ENCODE measurements at regions not wholly inside any gene's neighbourhood (a gene's known extent, or its start where the extent isn't known, plus 50 kb on each side); places are given as distances from the start of the nearest gene placed in this dataset.

DNA sequence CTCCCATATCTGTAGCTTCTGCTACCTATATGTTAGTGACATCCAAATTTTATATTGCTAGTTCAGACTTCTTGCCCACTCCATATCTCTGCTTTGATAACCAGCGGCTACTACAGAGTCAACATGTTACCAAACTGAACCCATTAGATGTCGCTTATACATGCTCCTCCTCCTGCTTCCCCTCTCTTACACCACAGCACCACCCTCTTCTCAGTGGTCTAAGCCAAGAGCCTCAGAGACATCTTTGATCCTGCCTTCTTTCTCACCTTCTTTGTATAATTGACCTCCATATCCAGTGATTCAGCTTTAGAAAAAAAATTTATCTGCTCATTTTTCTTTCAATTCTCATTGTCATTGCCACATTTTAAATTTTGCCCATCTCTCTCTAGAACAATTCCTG lies 408.2 kb upstream of the TLE4 start:
- POLR2A ChIA-PET (ENCODE audit: low non-redundant PET) = no interaction called here
- no peak for DNase-seq (ENCODE audit: low spot score)
- Histone ChIP-seq H3K4me1 (ENCODE audit: insufficient read depth, low read length, poor library complexity, severe bottlenecking) (no peaks in the 10 kb centered on the region), H3K4me3 (ENCODE audit: low read depth, low read length, poor library complexity, severe bottlenecking) (no peak overlapping the region), H3K27me3 (replicated peaks; ENCODE audit: insufficient read depth, low read depth, low read length, poor library complexity) (peaks cover 77% of the 10 kb centered on the region), H3K27ac (ENCODE audit: low read depth, low read length, poor library complexity, severe bottlenecking) (no peak overlapping the region), H3K9me3 (ENCODE audit: low read depth, low read length, poor library complexity, severe bottlenecking) (no peaks in the 10 kb centered on the region), H3K36me3 (ENCODE audit: insufficient read depth, low read length, poor library complexity, severe bottlenecking) (no peaks in the 10 kb centered on the region)
- TF ChIP-seq, protein P1, sequence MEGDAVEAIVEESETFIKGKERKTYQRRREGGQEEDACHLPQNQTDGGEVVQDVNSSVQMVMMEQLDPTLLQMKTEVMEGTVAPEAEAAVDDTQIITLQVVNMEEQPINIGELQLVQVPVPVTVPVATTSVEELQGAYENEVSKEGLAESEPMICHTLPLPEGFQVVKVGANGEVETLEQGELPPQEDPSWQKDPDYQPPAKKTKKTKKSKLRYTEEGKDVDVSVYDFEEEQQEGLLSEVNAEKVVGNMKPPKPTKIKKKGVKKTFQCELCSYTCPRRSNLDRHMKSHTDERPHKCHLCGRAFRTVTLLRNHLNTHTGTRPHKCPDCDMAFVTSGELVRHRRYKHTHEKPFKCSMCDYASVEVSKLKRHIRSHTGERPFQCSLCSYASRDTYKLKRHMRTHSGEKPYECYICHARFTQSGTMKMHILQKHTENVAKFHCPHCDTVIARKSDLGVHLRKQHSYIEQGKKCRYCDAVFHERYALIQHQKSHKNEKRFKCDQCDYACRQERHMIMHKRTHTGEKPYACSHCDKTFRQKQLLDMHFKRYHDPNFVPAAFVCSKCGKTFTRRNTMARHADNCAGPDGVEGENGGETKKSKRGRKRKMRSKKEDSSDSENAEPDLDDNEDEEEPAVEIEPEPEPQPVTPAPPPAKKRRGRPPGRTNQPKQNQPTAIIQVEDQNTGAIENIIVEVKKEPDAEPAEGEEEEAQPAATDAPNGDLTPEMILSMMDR (conservative IDR thresholded peaks at IDR 0.05; ENCODE audit: low read depth, low read length) = no peak
- TF ChIP-seq EZH2 (IDR thresholded peaks at IDR 0.05; ENCODE audit: borderline replicate concordance, low read depth, low read length, poor library complexity, severe bottlenecking) = no peak
- intact Hi-C loops (cut with micrococcal nuclease; ENCODE audit: unreplicated experiment) = no loop called here
- BruUV-seq (replicated peaks) = no TSS peak
- CTCF ChIA-PET = no interaction called here

DNA sequence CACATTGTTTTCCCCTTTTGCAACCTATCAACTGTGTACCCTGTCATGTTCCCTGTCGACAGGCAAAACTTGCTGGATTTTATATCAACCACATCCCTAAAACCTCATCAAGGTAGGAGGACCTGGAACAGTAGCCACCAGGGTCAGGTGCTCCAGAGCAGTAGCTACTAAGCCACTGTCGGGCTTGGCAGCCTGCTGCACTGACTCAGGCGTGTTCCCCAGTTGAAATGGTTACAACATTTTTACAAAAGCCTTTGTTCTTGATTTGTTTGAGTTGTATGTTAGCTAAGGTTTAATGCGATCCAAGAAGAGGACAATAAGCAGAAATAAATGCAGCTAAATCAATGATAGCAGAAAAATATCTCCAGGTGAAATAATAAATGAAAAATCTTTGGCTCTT lies 407.4 kb upstream of the TLE4 start:
- no TSS peak for BruUV-seq (replicated peaks)
- ChIA-PET CTCF (no interaction called here), POLR2A (ENCODE audit: low non-redundant PET) (no interaction called here)
- Histone ChIP-seq H3K36me3 (ENCODE audit: insufficient read depth, low read length, poor library complexity, severe bottlenecking) (no peaks in the 10 kb centered on the region), H3K9me3 (ENCODE audit: low read depth, low read length, poor library complexity, severe bottlenecking) (no peaks in the 10 kb centered on the region), H3K27ac (ENCODE audit: low read depth, low read length, poor library complexity, severe bottlenecking) (no peak overlapping the region), H3K4me1 (ENCODE audit: insufficient read depth, low read length, poor library complexity, severe bottlenecking) (no peaks in the 10 kb centered on the region), H3K27me3 (replicated peaks; ENCODE audit: insufficient read depth, low read depth, low read length, poor library complexity) (peaks cover 73% of the 10 kb centered on the region), H3K4me3 (ENCODE audit: low read depth, low read length, poor library complexity, severe bottlenecking) (no peak overlapping the region)
- intact Hi-C loops (cut with micrococcal nuclease; ENCODE audit: unreplicated experiment) = no loop called here
- no peak for DNase-seq (ENCODE audit: low spot score)
- TF ChIP-seq EZH2 (IDR thresholded peaks at IDR 0.05; ENCODE audit: borderline replicate concordance, low read depth, low read length, poor library complexity, severe bottlenecking) = no peak
- TF ChIP-seq, protein P1 (conservative IDR thresholded peaks at IDR 0.05; ENCODE audit: low read depth, low read length) = no peak

DNA sequence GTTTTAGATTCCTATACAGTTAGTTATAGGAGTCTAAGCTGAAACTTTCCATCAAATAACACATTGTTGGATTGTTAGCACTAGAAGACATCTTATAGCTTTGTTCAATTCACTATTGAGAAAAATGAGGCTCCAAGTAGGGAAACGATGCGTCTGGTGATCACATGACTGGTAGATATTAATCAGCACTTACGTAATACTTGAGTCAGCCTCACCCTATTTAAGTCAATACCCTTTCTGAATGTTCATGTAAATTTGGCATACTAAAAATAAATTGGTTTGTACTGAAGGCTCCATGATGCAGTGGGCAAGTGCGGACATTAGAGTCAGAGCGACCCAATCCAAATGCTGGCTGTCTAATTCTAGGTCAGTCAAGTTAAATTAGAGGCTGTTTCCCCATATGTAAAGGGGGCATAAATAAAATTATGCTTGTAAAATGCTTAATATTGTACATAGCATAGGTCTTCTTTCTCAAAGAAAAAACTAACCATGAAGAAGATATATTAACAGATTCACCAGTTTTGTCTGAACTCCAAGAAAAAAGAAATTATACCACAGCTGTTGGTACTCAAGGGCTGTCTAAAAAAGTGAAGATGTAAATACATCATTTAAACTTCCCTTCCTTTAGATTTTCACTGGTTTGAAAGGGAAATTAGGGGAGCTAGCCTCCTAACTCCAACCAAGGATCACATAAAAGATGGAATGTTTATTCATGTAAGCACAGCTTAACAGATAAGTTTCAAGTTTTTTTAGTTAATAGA lies 406.6 kb upstream of the TLE4 start:
- ChIA-PET CTCF (no interaction called here), POLR2A (ENCODE audit: low non-redundant PET) (no interaction called here)
- BruUV-seq (replicated peaks) = no TSS peak
- Histone ChIP-seq H3K4me1 (ENCODE audit: insufficient read depth, low read length, poor library complexity, severe bottlenecking) (no peaks in the 10 kb centered on the region), H3K4me3 (ENCODE audit: low read depth, low read length, poor library complexity, severe bottlenecking) (no peak overlapping the region), H3K9me3 (ENCODE audit: low read depth, low read length, poor library complexity, severe bottlenecking) (no peaks in the 10 kb centered on the region), H3K27me3 (replicated peaks; ENCODE audit: insufficient read depth, low read depth, low read length, poor library complexity) (peaks cover 69% of the 10 kb centered on the region), H3K36me3 (ENCODE audit: insufficient read depth, low read length, poor library complexity, severe bottlenecking) (no peaks in the 10 kb centered on the region), H3K27ac (ENCODE audit: low read depth, low read length, poor library complexity, severe bottlenecking) (no peak overlapping the region)
- TF ChIP-seq, protein P1 (conservative IDR thresholded peaks at IDR 0.05; ENCODE audit: low read depth, low read length) = no peak
- TF ChIP-seq EZH2 (IDR thresholded peaks at IDR 0.05; ENCODE audit: borderline replicate concordance, low read depth, low read length, poor library complexity, severe bottlenecking) = no peak
- intact Hi-C loops (cut with micrococcal nuclease; ENCODE audit: unreplicated experiment) = no loop called here
- DNase-seq (ENCODE audit: low spot score) = no peak

All from A673 (cell line).